Head of caudate nucleus (tissue), 42 donors: ENCODE measurements at regions not wholly inside any gene's neighbourhood (a gene's known extent, or its start where the extent isn't known, plus 50 kb on each side); places are given as distances from the start of the nearest gene placed in this dataset.

ENCODE experiments used
- DNase-seq, 42 donors: peaks; one replicate each; pipeline versions ENCODE4 v3.0.0 to v3.0.0-alpha.2; 2020 to 2021; ENCODE audit warnings: mixed read lengths in 7 of 42
- intact Hi-C: fragments of 100-400 bp; cut with DNase I; formaldehyde crosslinking; loops from one replicate; pipeline ENCODE4 v1.15.0; 2022

- intact Hi-C loops = no loop called here
- peak in 4 of 42 donors; percentile 3 to 25 (median 13) for DNase-seq
These were observed 567.6 kb upstream of the MMS22L start for GRCh38 chr6:97850458-97851212.

GRCh38 chr6:97863697-97864096 is 580.7 kb upstream of the MMS22L start:
- DNase-seq = no peak
- intact Hi-C loops = no loop called here

- no peak for DNase-seq
- intact Hi-C loops = no loop called here
These were observed 581.4 kb upstream of the MMS22L start for GRCh38 chr6:97864366-97864765.

- no peak for DNase-seq
- intact Hi-C loops = no loop called here
These were observed 581.8 kb upstream of the MMS22L start for GRCh38 chr6:97864826-97865225.

- no peak for DNase-seq
- intact Hi-C loops = no loop called here
These were observed 582.6 kb upstream of the MMS22L start for GRCh38 chr6:97865612-97866011.

- intact Hi-C loops = no loop called here
- no peak for DNase-seq
These were observed 583.6 kb upstream of the MMS22L start for GRCh38 chr6:97866616-97867015.

GRCh38 chr6:97867177-97867576 is 584.2 kb upstream of the MMS22L start:
- intact Hi-C loops = no loop called here
- DNase-seq = no peak

GRCh38 chr6:97870273-97870672 is 587.3 kb upstream of the MMS22L start:
- intact Hi-C loops = no loop called here
- no peak for DNase-seq

- intact Hi-C loops = no loop called here
- DNase-seq = no peak
These were observed 593.7 kb upstream of the MMS22L start for GRCh38 chr6:97876711-97877110.

- intact Hi-C loops = no loop called here
- no peak for DNase-seq
These were observed 599.7 kb upstream of the MMS22L start for GRCh38 chr6:97882755-97883154.

GRCh38 chr6:97885325-97885724 is 602.3 kb upstream of the MMS22L start:
- DNase-seq = no peak

GRCh38 chr6:97885828-97886227 is 602.8 kb upstream of the MMS22L start:
- no peak for DNase-seq

More at GRCh38 chr6:97885325-97885724, 602.3 kb upstream of the MMS22L start:
- intact Hi-C loops = no loop called here

GRCh38 chr6:97901531-97901930 is 618.5 kb upstream of the MMS22L start:
- no peak for DNase-seq
- intact Hi-C loops = no loop called here

More at GRCh38 chr6:97885828-97886227, 602.8 kb upstream of the MMS22L start:
- intact Hi-C loops = no loop called here

- intact Hi-C loops = no loop called here
- DNase-seq = no peak
These were observed 626.4 kb upstream of the MMS22L start for GRCh38 chr6:97909380-97909779.

GRCh38 chr6:97913721-97914120 is 630.7 kb upstream of the MMS22L start:
- intact Hi-C loops = no loop called here
- no peak for DNase-seq

- no peak for DNase-seq
- intact Hi-C loops = no loop called here
These were observed 631.9 kb upstream of the MMS22L start for GRCh38 chr6:97914912-97915311.

- intact Hi-C loops = no loop called here
- no peak for DNase-seq
These were observed 632.5 kb upstream of the MMS22L start for GRCh38 chr6:97915537-97915936.

- intact Hi-C loops = no loop called here
These were observed 634.4 kb upstream of the MMS22L start for GRCh38 chr6:97917369-97917768.

GRCh38 chr6:97919046-97919445 is 636.0 kb upstream of the MMS22L start:
- intact Hi-C loops = no loop called here
- DNase-seq = no peak

More at GRCh38 chr6:97917369-97917768, 634.4 kb upstream of the MMS22L start:
- peak in 1 of 42 donors; percentile 15 for DNase-seq

- no peak for DNase-seq
These were observed 636.6 kb upstream of the MMS22L start for GRCh38 chr6:97919631-97920030.

GRCh38 chr6:97923249-97923648 is 640.2 kb upstream of the MMS22L start:
- intact Hi-C loops = no loop called here
- no peak for DNase-seq

More at GRCh38 chr6:97919631-97920030, 636.6 kb upstream of the MMS22L start:
- intact Hi-C loops = no loop called here
